Osteocyte (in vitro differentiated cells): ENCODE measurements at regions not wholly inside any gene's neighbourhood (a gene's known extent, or its start where the extent isn't known, plus 50 kb on each side); places are given as distances from the start of the nearest gene placed in this dataset.

Source experiments
- DNase-seq: peaks from one replicate; pipeline ENCODE4 v3.0.0; 2021; ENCODE audit warnings: mixed read lengths; ENCODE audit not compliant: unreplicated experiment; ENCODE audit errors: extremely low spot score
- H3K27ac Mint-ChIP-seq: one replicate; pipeline ENCODE4 v1.8.0; 2021; ENCODE audit warnings: mild to moderate bottlenecking, mixed read lengths; ENCODE audit not compliant: unreplicated experiment
- H3K27me3 Mint-ChIP-seq: one replicate; pipeline ENCODE4 v1.8.0; 2021; ENCODE audit warnings: mixed read lengths; ENCODE audit not compliant: unreplicated experiment
- H3K36me3 Mint-ChIP-seq: one replicate; pipeline ENCODE4 v1.8.0; 2021; ENCODE audit warnings: mixed read lengths; ENCODE audit not compliant: unreplicated experiment
- H3K4me1 Mint-ChIP-seq: one replicate; pipeline ENCODE4 v1.8.0; 2021; ENCODE audit warnings: mixed read lengths; ENCODE audit not compliant: unreplicated experiment
- H3K4me3 Mint-ChIP-seq: one replicate; pipeline ENCODE4 v1.8.0; 2021; ENCODE audit warnings: mild to moderate bottlenecking, moderate library complexity, mixed read lengths; ENCODE audit not compliant: unreplicated experiment
- H3K9me3 Mint-ChIP-seq: one replicate; pipeline ENCODE4 v1.8.0; 2021; ENCODE audit warnings: mixed read lengths; ENCODE audit not compliant: unreplicated experiment
- TF ChIP-seq, protein P1 (sequence below): fragments of 200-600 bp; sonication (generic); IDR thresholded peaks from 2 replicates; pipeline ENCODE4 v1.5.0; 2021; ENCODE audit warnings: antibody characterized with exemption, mild to moderate bottlenecking, moderate library complexity

DNA sequence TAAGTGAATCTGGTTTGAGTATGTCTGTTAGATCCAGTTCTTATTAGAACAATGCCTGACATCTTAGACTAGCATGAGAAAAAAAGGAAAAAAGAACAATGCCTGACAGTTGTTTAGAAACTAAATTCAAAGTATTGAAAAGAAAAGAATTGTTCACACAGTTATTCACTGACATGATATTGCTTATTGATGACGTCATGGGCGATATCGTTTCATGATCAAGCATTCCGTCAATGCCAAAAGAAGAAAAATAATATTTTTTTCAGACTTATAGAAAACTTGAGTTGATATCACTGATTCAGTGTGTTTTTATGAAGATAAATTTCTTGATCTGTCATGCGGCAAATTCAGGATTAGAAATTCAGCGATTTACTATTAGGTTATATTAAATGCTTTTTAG, 196.5 kb upstream of the AGR3 start:
- no peaks in the 10 kb centered on the region for H3K27me3 Mint-ChIP-seq
- H3K27ac Mint-ChIP-seq, result no peak overlapping the region
- H3K36me3 Mint-ChIP-seq, result peaks cover 2% of the 10 kb centered on the region
- no peaks in the 10 kb centered on the region for H3K4me1 Mint-ChIP-seq
- H3K9me3 Mint-ChIP-seq, result peaks cover under 1% of the 10 kb centered on the region
- TF ChIP-seq, protein P1, sequence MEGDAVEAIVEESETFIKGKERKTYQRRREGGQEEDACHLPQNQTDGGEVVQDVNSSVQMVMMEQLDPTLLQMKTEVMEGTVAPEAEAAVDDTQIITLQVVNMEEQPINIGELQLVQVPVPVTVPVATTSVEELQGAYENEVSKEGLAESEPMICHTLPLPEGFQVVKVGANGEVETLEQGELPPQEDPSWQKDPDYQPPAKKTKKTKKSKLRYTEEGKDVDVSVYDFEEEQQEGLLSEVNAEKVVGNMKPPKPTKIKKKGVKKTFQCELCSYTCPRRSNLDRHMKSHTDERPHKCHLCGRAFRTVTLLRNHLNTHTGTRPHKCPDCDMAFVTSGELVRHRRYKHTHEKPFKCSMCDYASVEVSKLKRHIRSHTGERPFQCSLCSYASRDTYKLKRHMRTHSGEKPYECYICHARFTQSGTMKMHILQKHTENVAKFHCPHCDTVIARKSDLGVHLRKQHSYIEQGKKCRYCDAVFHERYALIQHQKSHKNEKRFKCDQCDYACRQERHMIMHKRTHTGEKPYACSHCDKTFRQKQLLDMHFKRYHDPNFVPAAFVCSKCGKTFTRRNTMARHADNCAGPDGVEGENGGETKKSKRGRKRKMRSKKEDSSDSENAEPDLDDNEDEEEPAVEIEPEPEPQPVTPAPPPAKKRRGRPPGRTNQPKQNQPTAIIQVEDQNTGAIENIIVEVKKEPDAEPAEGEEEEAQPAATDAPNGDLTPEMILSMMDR, result no peak
- no peak overlapping the region for H3K4me3 Mint-ChIP-seq
- no peak for DNase-seq

GRCh38 chr7:17083392-17084165, 201.8 kb upstream of the AGR3 start:
- peaks cover 17% of the 10 kb centered on the region for H3K9me3 Mint-ChIP-seq
- H3K36me3 Mint-ChIP-seq, result peaks cover 4% of the 10 kb centered on the region
- no peak for DNase-seq
- no peak overlapping the region for H3K27ac Mint-ChIP-seq
- no peak overlapping the region for H3K4me3 Mint-ChIP-seq
- no peaks in the 10 kb centered on the region for H3K27me3 Mint-ChIP-seq
- TF ChIP-seq, protein P1, result no peak
- peaks cover 12% of the 10 kb centered on the region for H3K4me1 Mint-ChIP-seq

- no peak overlapping the region for H3K27ac Mint-ChIP-seq
- H3K9me3 Mint-ChIP-seq, result peaks cover 17% of the 10 kb centered on the region
- H3K4me1 Mint-ChIP-seq, result peaks cover 12% of the 10 kb centered on the region
- no peaks in the 10 kb centered on the region for H3K27me3 Mint-ChIP-seq
- TF ChIP-seq, protein P1, result no peak
- H3K36me3 Mint-ChIP-seq, result peaks cover 4% of the 10 kb centered on the region
- H3K4me3 Mint-ChIP-seq, result no peak overlapping the region
- DNase-seq, result no peak
These were observed 202.3 kb upstream of the AGR3 start for GRCh38 chr7:17084166-17084475.

DNA sequence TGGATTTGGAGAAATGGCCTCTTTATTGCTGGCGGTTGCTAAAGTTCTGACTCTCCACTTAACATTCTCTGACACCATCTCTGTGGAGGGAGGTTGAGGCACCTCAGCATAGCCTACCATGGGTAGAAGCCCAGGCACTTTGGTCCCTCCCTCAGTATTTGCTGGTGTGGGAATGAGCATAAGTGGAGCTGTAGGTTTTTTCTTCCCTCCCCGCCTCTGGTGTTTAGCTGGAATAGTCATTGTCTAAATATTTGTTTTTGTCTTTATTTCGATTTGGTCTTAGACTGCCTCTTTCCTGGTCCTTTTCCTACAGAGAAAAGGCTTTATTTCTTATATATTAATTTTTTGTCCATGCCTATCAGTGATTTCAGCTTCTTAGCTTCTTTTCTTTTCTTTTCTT, 203.4 kb upstream of the AGR3 start:
- TF ChIP-seq, protein P1, result no peak
- H3K36me3 Mint-ChIP-seq, result peaks cover 6% of the 10 kb centered on the region
- H3K9me3 Mint-ChIP-seq, result peaks cover 17% of the 10 kb centered on the region
- peaks cover 20% of the 10 kb centered on the region for H3K4me1 Mint-ChIP-seq
- peak overlapping the region; percentile 68 for H3K27ac Mint-ChIP-seq
- DNase-seq, result no peak
- H3K4me3 Mint-ChIP-seq, result no peak overlapping the region
- no peaks in the 10 kb centered on the region for H3K27me3 Mint-ChIP-seq

GRCh38 chr7:17086403-17086802, 204.6 kb upstream of the AGR3 start:
- no peak for DNase-seq
- peaks cover 17% of the 10 kb centered on the region for H3K9me3 Mint-ChIP-seq
- peaks cover 28% of the 10 kb centered on the region for H3K4me1 Mint-ChIP-seq
- H3K27me3 Mint-ChIP-seq, result no peaks in the 10 kb centered on the region
- H3K4me3 Mint-ChIP-seq, result no peak overlapping the region
- peaks cover 4% of the 10 kb centered on the region for H3K36me3 Mint-ChIP-seq
- H3K27ac Mint-ChIP-seq, result no peak overlapping the region
- TF ChIP-seq, protein P1, result no peak
